ENCODE measurements at regions not wholly inside any gene's neighbourhood (a gene's known extent, or its start where the extent isn't known, plus 50 kb on each side); places are given as distances from the start of the nearest gene placed in this dataset.

GRCh38 chr9:78807286-78807685, 510.4 kb downstream of the PSAT1 start:
- TF ChIP-seq POLR2AphosphoS5 (IDR thresholded peaks at IDR 0.05) (no peak), POLR2A (IDR thresholded peaks at IDR 0.05) (no peak)
- TF ChIP-seq, protein P1, sequence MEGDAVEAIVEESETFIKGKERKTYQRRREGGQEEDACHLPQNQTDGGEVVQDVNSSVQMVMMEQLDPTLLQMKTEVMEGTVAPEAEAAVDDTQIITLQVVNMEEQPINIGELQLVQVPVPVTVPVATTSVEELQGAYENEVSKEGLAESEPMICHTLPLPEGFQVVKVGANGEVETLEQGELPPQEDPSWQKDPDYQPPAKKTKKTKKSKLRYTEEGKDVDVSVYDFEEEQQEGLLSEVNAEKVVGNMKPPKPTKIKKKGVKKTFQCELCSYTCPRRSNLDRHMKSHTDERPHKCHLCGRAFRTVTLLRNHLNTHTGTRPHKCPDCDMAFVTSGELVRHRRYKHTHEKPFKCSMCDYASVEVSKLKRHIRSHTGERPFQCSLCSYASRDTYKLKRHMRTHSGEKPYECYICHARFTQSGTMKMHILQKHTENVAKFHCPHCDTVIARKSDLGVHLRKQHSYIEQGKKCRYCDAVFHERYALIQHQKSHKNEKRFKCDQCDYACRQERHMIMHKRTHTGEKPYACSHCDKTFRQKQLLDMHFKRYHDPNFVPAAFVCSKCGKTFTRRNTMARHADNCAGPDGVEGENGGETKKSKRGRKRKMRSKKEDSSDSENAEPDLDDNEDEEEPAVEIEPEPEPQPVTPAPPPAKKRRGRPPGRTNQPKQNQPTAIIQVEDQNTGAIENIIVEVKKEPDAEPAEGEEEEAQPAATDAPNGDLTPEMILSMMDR (IDR thresholded peaks at IDR 0.05): no peak
- intact Hi-C loops (cut with DNase I; ENCODE audit: low total_unique reads): no loop called here
- no peak for DNase-seq (ENCODE audit: low spot score in 2 of 2)

GRCh38 chr9:78808048-78808447, 511.1 kb downstream of the PSAT1 start:
- Histone ChIP-seq H3K9me3 (no peaks in the 10 kb centered on the region), H3K36me3 (no peaks in the 10 kb centered on the region)
- intact Hi-C loops (cut with DNase I; ENCODE audit: low total_unique reads): no loop called here

More at GRCh38 chr9:78807286-78807685, 510.4 kb downstream of the PSAT1 start:
- H3K4me3 ChIP-seq: no peak overlapping the region
- no peak overlapping the region for H3K27ac ChIP-seq
- H3K36me3 ChIP-seq: no peaks in the 10 kb centered on the region
- no peaks in the 10 kb centered on the region for H3K9me3 ChIP-seq
- no peaks in the 10 kb centered on the region for H3K4me1 ChIP-seq
- H3K27me3 ChIP-seq: no peaks in the 10 kb centered on the region

GRCh38 chr9:78811622-78812276, 514.8 kb downstream of the PSAT1 start:
- no peak overlapping the region for H3K27ac ChIP-seq
- peaks cover 0 to 4% of the 10 kb centered on the region in 2 donors for H3K9me3 ChIP-seq
- H3K27me3 ChIP-seq: no peaks in the 10 kb centered on the region
- TF ChIP-seq POLR2A (IDR thresholded peaks at IDR 0.05) (no peak), POLR2AphosphoS5 (IDR thresholded peaks at IDR 0.05) (no peak)
- TF ChIP-seq, protein P1 (IDR thresholded peaks at IDR 0.05): no peak
- H3K4me1 ChIP-seq: no peaks in the 10 kb centered on the region
- intact Hi-C loops (cut with DNase I; ENCODE audit: low total_unique reads): no loop called here
- no peaks in the 10 kb centered on the region for H3K36me3 ChIP-seq
- H3K4me3 ChIP-seq: no peak overlapping the region
- DNase-seq (ENCODE audit: low spot score in 2 of 2): no peak

More at GRCh38 chr9:78808048-78808447, 511.1 kb downstream of the PSAT1 start:
- no peak for DNase-seq (ENCODE audit: low spot score in 2 of 2)
- H3K27ac ChIP-seq: no peak overlapping the region
- no peak overlapping the region for H3K4me3 ChIP-seq
- no peaks in the 10 kb centered on the region for H3K4me1 ChIP-seq
- no peak for TF ChIP-seq POLR2AphosphoS5 (IDR thresholded peaks at IDR 0.05)
- TF ChIP-seq POLR2A (IDR thresholded peaks at IDR 0.05): no peak
- TF ChIP-seq, protein P1 (IDR thresholded peaks at IDR 0.05): no peak
- H3K27me3 ChIP-seq: no peaks in the 10 kb centered on the region

DNA sequence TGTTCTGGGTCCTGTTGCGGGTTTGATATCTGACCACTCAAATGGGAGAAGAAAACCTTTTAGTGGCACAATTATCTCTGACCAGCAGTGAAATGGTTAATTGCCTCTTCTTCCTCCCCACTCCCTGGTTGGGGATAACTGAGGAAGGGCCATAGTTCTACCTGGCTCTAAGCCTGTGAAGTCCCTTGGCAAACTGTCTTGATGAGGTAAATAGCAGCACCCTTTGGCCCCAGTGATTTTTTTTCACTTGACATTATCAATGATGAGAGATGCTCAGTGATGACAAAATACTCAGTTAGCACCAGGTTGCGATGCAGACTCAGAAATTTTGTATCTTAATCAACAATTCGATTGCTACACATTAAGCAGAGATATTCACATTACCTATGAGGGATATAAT, 515.7 kb downstream of the PSAT1 start:
- H3K27ac ChIP-seq: no peak overlapping the region
- no peaks in the 10 kb centered on the region for H3K4me1 ChIP-seq
- peaks cover 0 to 4% of the 10 kb centered on the region in 2 donors for H3K9me3 ChIP-seq
- no peak overlapping the region for H3K4me3 ChIP-seq
- H3K36me3 ChIP-seq: no peaks in the 10 kb centered on the region
- H3K27me3 ChIP-seq: no peaks in the 10 kb centered on the region
- no peak for TF ChIP-seq POLR2AphosphoS5 (IDR thresholded peaks at IDR 0.05)
- intact Hi-C loops (cut with DNase I; ENCODE audit: low total_unique reads): no loop called here
- DNase-seq (ENCODE audit: low spot score in 2 of 2): no peak

- intact Hi-C loops (cut with DNase I; ENCODE audit: low total_unique reads): no loop called here
- TF ChIP-seq POLR2AphosphoS5 (IDR thresholded peaks at IDR 0.05) (no peak), POLR2A (IDR thresholded peaks at IDR 0.05) (no peak)
- TF ChIP-seq, protein P1 (IDR thresholded peaks at IDR 0.05): no peak
- Histone ChIP-seq H3K27ac (no peak overlapping the region), H3K36me3 (no peaks in the 10 kb centered on the region), H3K4me1 (no peaks in the 10 kb centered on the region), H3K4me3 (no peak overlapping the region), H3K9me3 (peaks cover 0 to 4% of the 10 kb centered on the region in 2 donors), H3K27me3 (no peaks in the 10 kb centered on the region)
- no peak for DNase-seq (ENCODE audit: low spot score in 2 of 2)
Measured at GRCh38 chr9:78813602-78814180, 516.8 kb downstream of the PSAT1 start.

All from breast epithelium (tissue), 4 donors.